ENCODE measurements at regions not wholly inside any gene's neighbourhood (a gene's known extent, or its start where the extent isn't known, plus 50 kb on each side); places are given as distances from the start of the nearest gene placed in this dataset.

- no peaks in the 10 kb centered on the region for H3K36me3 ChIP-seq (ENCODE audit: control insufficient read depth, insufficient read depth, low read length)
- H3K9ac ChIP-seq (ENCODE audit: low read length) = no peak overlapping the region
- H3K9me3 ChIP-seq (ENCODE audit: control insufficient read depth, low read length) = no peaks in the 10 kb centered on the region
- peaks cover 3% of the 10 kb centered on the region for H3K4me1 ChIP-seq (ENCODE audit: control insufficient read depth, insufficient read depth, low read length)
- H3K27me3 ChIP-seq (ENCODE audit: control insufficient read depth, insufficient read depth, low read length) = no peaks in the 10 kb centered on the region
- no peak overlapping the region for H3K4me3 ChIP-seq (ENCODE audit: low read length)
Observed at GRCh38 chr2:239495791-239496233, 95.0 kb upstream of the HDAC4 start.

- no peak overlapping the region for H3K9ac ChIP-seq (ENCODE audit: low read length)
- H3K36me3 ChIP-seq (ENCODE audit: control insufficient read depth, insufficient read depth, low read length) = no peaks in the 10 kb centered on the region
- no peaks in the 10 kb centered on the region for H3K27me3 ChIP-seq (ENCODE audit: control insufficient read depth, insufficient read depth, low read length)
- H3K4me1 ChIP-seq (ENCODE audit: control insufficient read depth, insufficient read depth, low read length) = peaks cover 3% of the 10 kb centered on the region
- H3K9me3 ChIP-seq (ENCODE audit: control insufficient read depth, low read length) = no peaks in the 10 kb centered on the region
- no peak overlapping the region for H3K4me3 ChIP-seq (ENCODE audit: low read length)
Observed at GRCh38 chr2:239495175-239495574, 94.4 kb upstream of the HDAC4 start.

- H3K4me1 ChIP-seq (ENCODE audit: control insufficient read depth, insufficient read depth, low read length) = peaks cover under 1% of the 10 kb centered on the region
- H3K9ac ChIP-seq (ENCODE audit: low read length) = no peak overlapping the region
- no peaks in the 10 kb centered on the region for H3K9me3 ChIP-seq (ENCODE audit: control insufficient read depth, low read length)
- no peak overlapping the region for H3K4me3 ChIP-seq (ENCODE audit: low read length)
- H3K36me3 ChIP-seq (ENCODE audit: control insufficient read depth, insufficient read depth, low read length) = no peaks in the 10 kb centered on the region
- H3K27me3 ChIP-seq (ENCODE audit: control insufficient read depth, insufficient read depth, low read length) = no peaks in the 10 kb centered on the region
Observed at GRCh38 chr2:239494578-239494977, 93.8 kb upstream of the HDAC4 start.

GRCh38 chr2:239489481-239489880 lies 88.7 kb upstream of the HDAC4 start:
- Histone ChIP-seq H3K36me3 (ENCODE audit: control insufficient read depth, insufficient read depth, low read length) (no peaks in the 10 kb centered on the region), H3K4me3 (ENCODE audit: low read length) (no peak overlapping the region), H3K4me1 (ENCODE audit: control insufficient read depth, insufficient read depth, low read length) (no peaks in the 10 kb centered on the region), H3K9ac (ENCODE audit: low read length) (no peak overlapping the region), H3K9me3 (ENCODE audit: control insufficient read depth, low read length) (no peaks in the 10 kb centered on the region), H3K27me3 (ENCODE audit: control insufficient read depth, insufficient read depth, low read length) (peaks cover under 1% of the 10 kb centered on the region)

GRCh38 chr2:239488125-239488524 lies 87.3 kb upstream of the HDAC4 start:
- no peak overlapping the region for H3K4me3 ChIP-seq (ENCODE audit: low read length)
- H3K9ac ChIP-seq (ENCODE audit: low read length) = no peak overlapping the region
- no peaks in the 10 kb centered on the region for H3K9me3 ChIP-seq (ENCODE audit: control insufficient read depth, low read length)
- peaks cover 10% of the 10 kb centered on the region for H3K27me3 ChIP-seq (ENCODE audit: control insufficient read depth, insufficient read depth, low read length)
- H3K4me1 ChIP-seq (ENCODE audit: control insufficient read depth, insufficient read depth, low read length) = peaks cover 2% of the 10 kb centered on the region
- H3K36me3 ChIP-seq (ENCODE audit: control insufficient read depth, insufficient read depth, low read length) = no peaks in the 10 kb centered on the region

GRCh38 chr2:239487272-239487671 lies 86.5 kb upstream of the HDAC4 start:
- Histone ChIP-seq H3K9me3 (ENCODE audit: control insufficient read depth, low read length) (no peaks in the 10 kb centered on the region), H3K27me3 (ENCODE audit: control insufficient read depth, insufficient read depth, low read length) (peaks cover 13% of the 10 kb centered on the region), H3K4me1 (ENCODE audit: control insufficient read depth, insufficient read depth, low read length) (peaks cover 10% of the 10 kb centered on the region), H3K4me3 (ENCODE audit: low read length) (no peak overlapping the region), H3K36me3 (ENCODE audit: control insufficient read depth, insufficient read depth, low read length) (no peaks in the 10 kb centered on the region), H3K9ac (ENCODE audit: low read length) (no peak overlapping the region)

- no peaks in the 10 kb centered on the region for H3K9me3 ChIP-seq (ENCODE audit: control insufficient read depth, low read length)
- no peaks in the 10 kb centered on the region for H3K36me3 ChIP-seq (ENCODE audit: control insufficient read depth, insufficient read depth, low read length)
- no peak overlapping the region for H3K9ac ChIP-seq (ENCODE audit: low read length)
- peaks cover 12% of the 10 kb centered on the region for H3K4me1 ChIP-seq (ENCODE audit: control insufficient read depth, insufficient read depth, low read length)
- peaks cover 13% of the 10 kb centered on the region for H3K27me3 ChIP-seq (ENCODE audit: control insufficient read depth, insufficient read depth, low read length)
- H3K4me3 ChIP-seq (ENCODE audit: low read length) = no peak overlapping the region
Observed at GRCh38 chr2:239485622-239486021, 84.8 kb upstream of the HDAC4 start.

GRCh38 chr2:239484571-239485355 lies 83.9 kb upstream of the HDAC4 start:
- H3K4me3 ChIP-seq (ENCODE audit: low read length) = no peak overlapping the region
- H3K27me3 ChIP-seq (ENCODE audit: control insufficient read depth, insufficient read depth, low read length) = peaks cover 13% of the 10 kb centered on the region
- H3K4me1 ChIP-seq (ENCODE audit: control insufficient read depth, insufficient read depth, low read length) = peaks cover 12% of the 10 kb centered on the region
- H3K9me3 ChIP-seq (ENCODE audit: control insufficient read depth, low read length) = no peaks in the 10 kb centered on the region
- H3K9ac ChIP-seq (ENCODE audit: low read length) = no peak overlapping the region
- H3K36me3 ChIP-seq (ENCODE audit: control insufficient read depth, insufficient read depth, low read length) = no peaks in the 10 kb centered on the region

GRCh38 chr2:239482778-239483712 lies 82.2 kb upstream of the HDAC4 start:
- no peaks in the 10 kb centered on the region for H3K9me3 ChIP-seq (ENCODE audit: control insufficient read depth, low read length)
- H3K27me3 ChIP-seq (ENCODE audit: control insufficient read depth, insufficient read depth, low read length) = peaks cover 13% of the 10 kb centered on the region
- H3K4me1 ChIP-seq (ENCODE audit: control insufficient read depth, insufficient read depth, low read length) = peaks cover 12% of the 10 kb centered on the region
- H3K4me3 ChIP-seq (ENCODE audit: low read length) = no peak overlapping the region
- no peak overlapping the region for H3K9ac ChIP-seq (ENCODE audit: low read length)
- H3K36me3 ChIP-seq (ENCODE audit: control insufficient read depth, insufficient read depth, low read length) = no peaks in the 10 kb centered on the region

- Histone ChIP-seq H3K9ac (ENCODE audit: low read length) (no peak overlapping the region), H3K4me3 (ENCODE audit: low read length) (no peak overlapping the region), H3K9me3 (ENCODE audit: control insufficient read depth, low read length) (no peaks in the 10 kb centered on the region), H3K4me1 (ENCODE audit: control insufficient read depth, insufficient read depth, low read length) (peaks cover 12% of the 10 kb centered on the region), H3K27me3 (ENCODE audit: control insufficient read depth, insufficient read depth, low read length) (peaks cover 12% of the 10 kb centered on the region), H3K36me3 (ENCODE audit: control insufficient read depth, insufficient read depth, low read length) (no peaks in the 10 kb centered on the region)
Observed at GRCh38 chr2:239479471-239479870, 78.7 kb upstream of the HDAC4 start.

GRCh38 chr2:239477591-239477990 lies 76.8 kb upstream of the HDAC4 start:
- no peaks in the 10 kb centered on the region for H3K9me3 ChIP-seq (ENCODE audit: control insufficient read depth, low read length)
- H3K4me1 ChIP-seq (ENCODE audit: control insufficient read depth, insufficient read depth, low read length) = peaks cover 5% of the 10 kb centered on the region
- no peaks in the 10 kb centered on the region for H3K27me3 ChIP-seq (ENCODE audit: control insufficient read depth, insufficient read depth, low read length)
- H3K4me3 ChIP-seq (ENCODE audit: low read length) = no peak overlapping the region
- H3K9ac ChIP-seq (ENCODE audit: low read length) = no peak overlapping the region
- no peaks in the 10 kb centered on the region for H3K36me3 ChIP-seq (ENCODE audit: control insufficient read depth, insufficient read depth, low read length)
